IMR-90 (cell line): ENCODE measurements at regions not wholly inside any gene's neighbourhood (a gene's known extent, or its start where the extent isn't known, plus 50 kb on each side); places are given as distances from the start of the nearest gene placed in this dataset.

Experiments
- ATAC-seq: fragments of 200-7000 bp; cut with Tn5 transposase; 2 replicates; pipeline ENCODE4 v1.9.1; 2020; ENCODE audit warnings: low read depth, mild to moderate bottlenecking, moderate library complexity
- BruUV-seq: library from RNA; stranded (reverse); fragments of 400-500 nt; replicated peaks from 2 replicates; lab custom pipeline; 2021; lab: Mats Ljungman, UMichigan
- CTCF ChIA-PET: fragments of 300-600 bp; formaldehyde crosslinking; extraction: SDS; loops from one replicate; lab custom pipeline; 2021; ENCODE audit warnings: antibody characterized with exemption; lab: Yijun Ruan, JAX
- POLR2A ChIA-PET: fragments of 300-600 bp; sonication (Branson Sonifier 250); formaldehyde crosslinking; loops from one replicate; lab custom pipeline; 2022; ENCODE audit warnings: antibody characterized with exemption; ENCODE audit not compliant: unreplicated experiment; lab: Charles Lee
- DNase-seq: peaks from one replicate; pipeline ENCODE4 v3.0.0; 2013
- H2AFZ ChIP-seq: replicated peaks from 2 replicates; pipeline ENCODE3; 2013; ENCODE audit warnings: low read length, mild to moderate bottlenecking; ENCODE audit not compliant: poor library complexity
- H2AK5ac ChIP-seq: 2 replicates; pipeline ENCODE4 v1.6.1; 2013; ENCODE audit warnings: low read depth, low read length, inconsistent platforms
- H2AK9ac ChIP-seq: replicated peaks from 2 replicates; pipeline ENCODE3; 2013; ENCODE audit warnings: mild to moderate bottlenecking, low read depth, low read length, moderate library complexity; ENCODE audit not compliant: poor library complexity
- H2BK120ac ChIP-seq: 2 replicates; pipeline ENCODE4 v1.6.1; 2013; ENCODE audit warnings: low read depth, low read length, inconsistent platforms
- H2BK15ac ChIP-seq: 3 replicates; pipeline ENCODE4 v1.6.1; 2013; ENCODE audit warnings: low read depth, low read length, inconsistent platforms
- H2BK20ac ChIP-seq: 2 replicates; pipeline ENCODE4 v1.6.1; 2013; ENCODE audit warnings: low read depth, mild to moderate bottlenecking, inconsistent platforms, low read length, moderate library complexity
- H2BK5ac ChIP-seq: 2 replicates; pipeline ENCODE4 v1.6.1; 2013; ENCODE audit warnings: mild to moderate bottlenecking, low read depth, low read length, inconsistent platforms; ENCODE audit not compliant: poor library complexity, severe bottlenecking
- H3K14ac ChIP-seq: replicated peaks from 2 replicates; pipeline ENCODE4 v1.6.1; 2013; ENCODE audit warnings: low read depth, low read length, inconsistent platforms
- H3K18ac ChIP-seq: 2 replicates; pipeline ENCODE4 v1.6.1; 2013; ENCODE audit warnings: low read depth, low read length, control low read depth
- H3K23ac ChIP-seq: 2 replicates; pipeline ENCODE4 v1.6.1; 2013; ENCODE audit warnings: low read depth, low read length, inconsistent platforms
- H3K27ac ChIP-seq: 2 replicates; pipeline ENCODE4 v1.5.1; 2013; ENCODE audit warnings: mild to moderate bottlenecking, control low read depth, low read length; ENCODE audit not compliant: insufficient read depth
- H3K27me3 ChIP-seq: 2 replicates; pipeline ENCODE4 v1.6.1; 2013; ENCODE audit warnings: low read length; ENCODE audit not compliant: control insufficient read depth, insufficient read depth
- H3K36me3 ChIP-seq: 2 replicates; pipeline ENCODE4 v1.6.1; 2013; ENCODE audit warnings: low read length, mixed read lengths; ENCODE audit not compliant: control insufficient read depth, insufficient read depth
- H3K4ac ChIP-seq: 2 replicates; pipeline ENCODE4 v1.6.1; 2013; ENCODE audit warnings: low read depth, low read length, inconsistent platforms
- H3K4me1 ChIP-seq: 2 replicates; pipeline ENCODE4 v1.6.1; 2013; ENCODE audit warnings: low read length, mixed read lengths; ENCODE audit not compliant: control insufficient read depth, insufficient read depth
- H3K4me2 ChIP-seq: 2 replicates; pipeline ENCODE4 v1.6.1; 2013; ENCODE audit warnings: low read depth, mild to moderate bottlenecking, control low read depth, low read length, moderate library complexity
- H3K4me3 ChIP-seq: 2 replicates; pipeline ENCODE4 v1.5.1; 2013; ENCODE audit warnings: low read depth, mild to moderate bottlenecking, control low read depth, low read length, moderate library complexity; ENCODE audit not compliant: insufficient read depth
- H3K56ac ChIP-seq: 2 replicates; pipeline ENCODE4 v1.6.1; 2013; ENCODE audit warnings: low read length, inconsistent platforms; ENCODE audit not compliant: insufficient read depth; ENCODE audit errors: extremely low read depth
- H3K79me1 ChIP-seq, 2 experiments: 2 replicates each; pipeline ENCODE4 v1.6.1; 2013; ENCODE audit warnings: low read length in 2 of 2, inconsistent platforms in 1 of 2, low read depth in 1 of 2
- H3K9ac ChIP-seq: 2 replicates; pipeline ENCODE4 v1.6.1; 2013; ENCODE audit warnings: low read depth, low read length, control low read depth
- H3K9me1 ChIP-seq: 2 replicates; pipeline ENCODE4 v1.6.1; 2013; ENCODE audit warnings: low read length, inconsistent platforms; ENCODE audit not compliant: insufficient read depth
- H3K9me3 ChIP-seq: 2 replicates; pipeline ENCODE4 v1.6.1; 2013; ENCODE audit warnings: low read length; ENCODE audit not compliant: control insufficient read depth, insufficient read depth
- H4K20me1 ChIP-seq: 2 replicates; pipeline ENCODE4 v1.6.1; 2013; ENCODE audit warnings: low read length, inconsistent platforms; ENCODE audit not compliant: insufficient read depth
- H4K5ac ChIP-seq: 2 replicates; pipeline ENCODE4 v1.6.1; 2013; ENCODE audit warnings: mild to moderate bottlenecking, low read depth, low read length, control low read depth
- H4K8ac ChIP-seq, 2 experiments: 2 replicates each; pipeline ENCODE4 v1.6.1; 2013; ENCODE audit warnings: low read depth in 2 of 2, low read length in 2 of 2, control low read depth in 1 of 2, inconsistent platforms in 1 of 2
- H4K91ac ChIP-seq: 2 replicates; pipeline ENCODE4 v1.6.1; 2013; ENCODE audit warnings: low read depth, low read length, inconsistent platforms; ENCODE audit not compliant: insufficient read depth
- CEBPB ChIP-seq: IDR thresholded peaks from 2 replicates; pipeline ENCODE4 v1.6.1; 2012; ENCODE audit warnings: low read depth, low read length, improper control_type of control experiment
- CHD1 ChIP-seq: IDR thresholded peaks from 2 replicates; pipeline ENCODE4 v1.6.1; 2012; ENCODE audit warnings: low read depth, low read length, improper control_type of control experiment
- ELK1 ChIP-seq: fragments of 150-350 bp; IDR thresholded peaks from 2 replicates; pipeline ENCODE4 v1.6.1; 2016; ENCODE audit warnings: low read depth, mild to moderate bottlenecking, low read length, moderate library complexity, borderline replicate concordance
- FOS ChIP-seq: fragments of 150-350 bp; IDR thresholded peaks from 2 replicates; pipeline ENCODE4 v1.6.1; 2016; ENCODE audit warnings: low read depth, low read length
- MXI1 ChIP-seq: IDR thresholded peaks from 2 replicates; pipeline ENCODE4 v1.6.1; 2012; ENCODE audit warnings: low read depth, mild to moderate bottlenecking, low read length, moderate library complexity, borderline replicate concordance
- NFE2L2 ChIP-seq: fragments of 150-350 bp; IDR thresholded peaks from 2 replicates; pipeline ENCODE4 v1.6.1; 2016; ENCODE audit warnings: low read depth, mild to moderate bottlenecking, low read length
- USF2 ChIP-seq: fragments of 150-350 bp; IDR thresholded peaks from 2 replicates; pipeline ENCODE4 v1.6.1; 2017; ENCODE audit warnings: mild to moderate bottlenecking, antibody characterized with exemption, low read length, low read depth
- WGBS, 2 experiments: methylation state at CpG; one replicate each; pipeline versions ENCODE4 v1.1.5 to v1.1.7; 2013; ENCODE audit warnings: missing lambda C conversion rate in 2 of 2; ENCODE audit not compliant: insufficient read length in 1 of 2; ENCODE audit errors: extremely low coverage in 2 of 2; 5-methylcytosine and 5-hydroxymethylcytosine counted together
- dilution Hi-C: fragments of 300-500 bp; cut with HindIII; formaldehyde crosslinking; loops from one replicate; pipeline ENCODE4 v1.14.3; 2018; ENCODE audit warnings: low sequenced_read_pairs; ENCODE audit not compliant: unreplicated experiment
- in situ Hi-C: fragments of 300-500 bp; cut with MboI; formaldehyde crosslinking; loops from 3 replicates; pipeline ENCODE4 v1.14.3; 2019; ENCODE audit warnings: low sequenced_read_pairs, inconsistent platforms, mixed read lengths
- intact Hi-C: fragments of 100-400 bp; cut with micrococcal nuclease; formaldehyde crosslinking; loops from 2 replicates; pipeline ENCODE4 v1.10.0; 2022

GRCh38 chr2:19732255-19732654, 169.5 kb downstream of the TTC32 start:
- Histone ChIP-seq H4K20me1 (no peaks in the 10 kb centered on the region), H3K23ac (peak overlapping the region; percentile 12; the same call in 1 of the 2 replicates), H4K8ac (no peak overlapping the region; a peak in 1 of 4 replicates), H2BK15ac (peak overlapping the region; percentile 58; the same call in 1 of the 3 replicates), H3K9ac (no peak overlapping the region), H3K79me1 (no peaks in the 10 kb centered on the region), H4K5ac (no peak overlapping the region), H2BK5ac (no peak overlapping the region), H3K4me2 (no peak overlapping the region), H3K9me1 (peaks cover 10% of the 10 kb centered on the region), H3K9me3 (no peaks in the 10 kb centered on the region), H2AK5ac (peak overlapping the region; percentile 6; the same call in 1 of the 2 replicates), H2AK9ac (no peak overlapping the region), H2AFZ (no peak overlapping the region), H3K27ac (no peak overlapping the region), H3K14ac (no peak overlapping the region), H3K4me3 (no peak overlapping the region), H3K27me3 (no peaks in the 10 kb centered on the region; the same call in 1 of the 2 replicates), H3K18ac (no peak overlapping the region; the same call in 1 of the 2 replicates), H2BK20ac (peak overlapping the region; percentile 38), H3K36me3 (no peaks in the 10 kb centered on the region), H2BK120ac (peak overlapping the region; percentile 66), H3K56ac (no peak overlapping the region), H3K4ac (peak overlapping the region; percentile 15), H3K4me1 (peaks cover 20% of the 10 kb centered on the region), H4K91ac (no peak overlapping the region)
- intact Hi-C loops, result no loop called here
- ATAC-seq, result no peak
- ChIA-PET CTCF (no interaction called here), POLR2A (no interaction called here)
- in situ Hi-C loops, result no loop called here
- dilution Hi-C loops, result no loop called here
- no peak for TF ChIP-seq USF2
- TF ChIP-seq CEBPB, result no peak
- TF ChIP-seq MXI1, result no peak
- TF ChIP-seq NFE2L2, result no peak
- TF ChIP-seq ELK1, result no peak
- TF ChIP-seq CHD1, result no peak
- TF ChIP-seq FOS, result no peak
- no TSS peak for BruUV-seq
- 80% methylated on average over 1 of the region's 2 CpGs; no CpG with 5 or more reads in 1 of the 2 experiments for WGBS, 2 experiments
- peak; percentile 55 for DNase-seq
